C4-2B (cell line): ENCODE measurements at regions not wholly inside any gene's neighbourhood (a gene's known extent, or its start where the extent isn't known, plus 50 kb on each side); places are given as distances from the start of the nearest gene placed in this dataset.

Source experiments
- H3K27ac ChIP-seq: fragments of 450-650 bp; 2 replicates; pipeline ENCODE4 v1.5.1; 2017
- CTCF ChIP-seq: fragments of 450-650 bp; conservative IDR thresholded peaks from 2 replicates; pipeline ENCODE4 v1.5.1; 2017; ENCODE audit warnings: mild to moderate bottlenecking
- ZFX ChIP-seq: fragments of 450-650 bp; IDR thresholded peaks from 2 replicates; pipeline ENCODE4 v1.6.1; 2017

DNA sequence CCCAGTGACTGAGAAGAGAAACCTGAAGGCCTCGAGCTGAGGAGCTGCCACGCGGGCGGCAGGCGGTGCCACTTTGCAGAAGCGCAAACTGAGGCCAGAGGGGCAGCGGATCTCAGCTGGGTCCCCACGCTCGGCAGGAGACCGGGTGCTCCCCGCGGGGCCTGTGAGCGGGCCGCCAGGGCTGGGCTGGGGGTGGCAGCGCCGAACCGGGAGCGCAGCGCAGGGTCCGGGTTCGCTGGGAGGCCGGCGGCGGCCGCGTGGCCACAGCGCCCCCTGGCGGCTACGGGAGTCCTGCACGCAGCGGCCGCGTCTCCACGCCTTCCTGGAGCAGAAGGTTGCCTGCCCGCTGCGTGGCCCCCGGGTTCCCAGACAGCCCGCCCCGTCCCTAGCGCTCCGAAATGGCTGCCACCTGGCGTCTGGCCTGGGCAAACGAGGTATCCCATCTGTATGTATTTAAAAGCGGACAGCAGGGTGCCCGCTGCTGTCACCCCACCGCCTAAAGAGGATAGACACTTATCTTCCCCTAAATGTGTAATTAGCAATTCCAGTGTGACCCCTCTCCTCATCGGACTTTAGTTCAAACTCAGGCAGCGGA, 96.1 kb upstream of the CDH5 start:
- TF ChIP-seq ZFX: peak; percentile 75
- peak; percentile 98 for TF ChIP-seq CTCF

DNA sequence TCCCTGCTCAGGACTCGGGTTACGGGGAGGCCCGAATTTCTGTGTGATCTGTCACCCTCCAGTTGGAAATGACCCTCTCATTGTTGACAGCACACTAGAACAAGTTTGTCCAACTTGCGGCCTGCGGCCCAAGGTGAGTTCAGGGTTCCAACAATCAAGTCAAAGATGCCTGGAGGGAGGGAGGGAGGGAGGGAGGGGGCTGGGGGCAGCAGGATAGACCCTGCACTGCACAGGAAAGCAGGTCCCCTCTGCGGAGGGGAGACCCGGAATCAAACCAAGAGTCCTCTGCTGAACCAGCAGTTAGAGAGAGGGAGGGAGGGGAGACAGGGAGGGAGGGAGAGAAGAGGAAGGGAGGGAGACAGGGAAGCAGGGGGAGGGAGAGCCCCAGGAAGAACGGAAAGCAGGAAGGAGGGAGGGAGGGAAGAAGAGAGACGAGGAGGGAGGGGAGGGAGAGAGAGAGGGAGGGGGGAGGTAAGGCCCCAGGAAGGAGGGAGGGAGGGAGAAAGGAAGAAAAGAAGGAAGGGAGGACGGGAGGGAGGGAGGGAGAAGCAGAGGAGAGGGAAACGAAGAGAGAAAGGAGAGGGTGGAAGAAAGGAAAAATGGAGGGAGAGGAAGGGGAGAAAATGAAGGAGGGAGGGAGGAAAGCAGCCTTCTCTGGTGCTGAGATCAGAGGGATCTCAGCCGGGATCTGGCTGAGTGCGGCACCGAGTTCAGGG, 96.7 kb upstream of the CDH5 start:
- TF ChIP-seq ZFX (no peak), CTCF (no peak)
- peak overlapping the region; percentile 67 for H3K27ac ChIP-seq

More for the DNA sequence above, 96.1 kb upstream of the CDH5 start:
- H3K27ac ChIP-seq: peak overlapping the region; percentile 67

DNA sequence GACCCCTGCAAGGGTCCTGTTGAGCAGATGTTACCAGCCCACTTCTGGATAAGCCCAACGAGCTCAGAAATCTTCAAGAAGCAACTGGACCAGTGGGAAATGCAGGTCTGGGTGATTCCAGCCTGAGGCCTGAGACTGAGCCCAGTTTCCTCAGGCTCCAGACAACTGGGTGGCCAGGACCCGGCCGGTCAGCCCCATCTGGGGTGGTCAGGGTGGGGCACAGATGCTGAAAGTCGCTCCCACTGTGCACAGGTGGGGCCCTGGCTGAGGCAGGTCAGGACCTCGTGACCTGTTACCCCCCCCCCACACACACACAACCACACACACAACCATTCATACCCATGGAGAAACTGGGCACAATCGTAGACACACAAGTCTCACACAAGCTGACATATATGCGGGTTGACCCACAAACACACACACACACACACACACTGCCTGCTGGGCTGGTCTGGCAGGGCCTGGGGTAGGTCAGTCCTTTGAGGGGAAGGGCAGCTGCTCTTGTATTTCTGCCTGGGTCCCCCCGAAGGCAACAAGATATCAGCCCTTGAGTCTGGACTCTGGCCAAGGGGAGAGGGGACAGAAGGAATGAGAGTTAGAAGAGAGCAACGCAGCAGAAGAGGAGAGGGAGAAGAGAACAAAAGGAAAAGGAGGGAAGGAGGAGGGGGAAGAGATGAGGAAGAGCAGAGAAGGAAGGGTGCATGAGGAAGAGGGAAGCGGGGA, 99.0 kb upstream of the CDH5 start:
- H3K27ac ChIP-seq: no peak overlapping the region
- TF ChIP-seq CTCF: no peak

DNA sequence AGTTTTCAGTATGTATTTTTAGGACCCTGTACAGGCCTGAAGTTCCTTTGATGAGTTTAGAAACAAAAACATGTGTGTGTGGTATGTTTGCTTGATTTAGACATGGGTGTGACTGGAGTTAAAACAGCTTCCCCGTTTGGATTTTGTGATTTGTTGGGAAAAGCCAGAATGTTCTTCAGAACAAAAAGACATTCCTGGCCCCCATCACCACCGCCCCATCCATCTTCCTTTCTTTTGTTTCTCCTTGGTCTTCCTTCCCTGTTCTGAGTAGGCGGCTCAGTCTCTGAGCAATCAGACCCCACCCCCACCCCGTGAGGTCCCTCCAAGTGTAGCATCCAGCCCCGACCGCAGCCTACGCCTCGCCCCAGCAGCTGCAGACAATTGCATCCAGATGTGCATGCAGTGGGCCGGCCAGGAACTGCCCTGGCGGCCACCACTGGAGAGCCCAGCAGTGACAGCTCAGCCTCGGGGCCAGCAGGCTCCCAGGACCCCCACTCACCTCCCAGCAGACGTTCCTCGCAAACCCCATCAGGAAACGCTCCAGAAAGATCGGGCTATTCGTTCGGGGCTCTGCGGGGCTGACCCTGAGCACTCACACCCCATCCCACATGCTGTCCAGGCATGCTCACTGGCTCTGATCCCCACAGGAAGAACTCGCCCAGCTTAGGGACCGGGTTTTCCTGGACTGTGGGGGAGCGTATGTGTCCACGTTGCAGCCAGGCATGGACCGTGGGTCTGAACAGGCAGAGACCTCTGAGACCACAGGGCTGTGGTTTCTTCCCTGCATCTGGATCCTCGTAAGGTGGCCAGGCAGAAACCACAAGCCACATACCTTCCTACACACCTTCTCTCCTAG, 99.8 kb upstream of the CDH5 start:
- TF ChIP-seq ZFX (no peak), CTCF (no peak)
- H3K27ac ChIP-seq: no peak overlapping the region

- TF ChIP-seq CTCF: no peak
- no peak for TF ChIP-seq ZFX
- H3K27ac ChIP-seq: no peak overlapping the region
Observed at GRCh38 chr16:66265556-66266141, 100.8 kb upstream of the CDH5 start.

DNA sequence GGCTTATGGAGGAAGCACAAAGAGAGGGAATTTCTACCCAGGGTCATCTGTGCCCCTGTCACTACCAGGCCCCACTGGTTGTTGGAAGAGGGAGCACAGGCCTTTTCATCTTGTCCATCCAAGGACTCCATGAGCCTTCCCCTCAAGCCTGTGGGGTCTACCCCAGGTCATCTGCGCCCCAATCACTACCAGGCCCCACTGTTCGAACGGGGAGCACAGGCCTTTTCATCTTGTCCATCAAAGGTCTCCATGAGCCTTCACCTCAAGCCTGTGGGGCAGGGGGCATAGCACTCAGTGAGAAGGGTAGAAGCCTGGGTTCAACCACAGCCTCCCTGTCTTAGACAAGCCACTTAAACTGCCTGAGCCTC, 101.5 kb upstream of the CDH5 start:
- TF ChIP-seq CTCF: no peak
- TF ChIP-seq ZFX: no peak
- no peak overlapping the region for H3K27ac ChIP-seq
